ENCODE measurements at regions not wholly inside any gene's neighbourhood (a gene's known extent, or its start where the extent isn't known, plus 50 kb on each side); places are given as distances from the start of the nearest gene placed in this dataset.

GRCh38 chr6:135664527-135664926, 167.0 kb upstream of the AHI1 start:
- no peak for DNase-seq (ENCODE audit: low read depth)
- TF ChIP-seq, protein P1, sequence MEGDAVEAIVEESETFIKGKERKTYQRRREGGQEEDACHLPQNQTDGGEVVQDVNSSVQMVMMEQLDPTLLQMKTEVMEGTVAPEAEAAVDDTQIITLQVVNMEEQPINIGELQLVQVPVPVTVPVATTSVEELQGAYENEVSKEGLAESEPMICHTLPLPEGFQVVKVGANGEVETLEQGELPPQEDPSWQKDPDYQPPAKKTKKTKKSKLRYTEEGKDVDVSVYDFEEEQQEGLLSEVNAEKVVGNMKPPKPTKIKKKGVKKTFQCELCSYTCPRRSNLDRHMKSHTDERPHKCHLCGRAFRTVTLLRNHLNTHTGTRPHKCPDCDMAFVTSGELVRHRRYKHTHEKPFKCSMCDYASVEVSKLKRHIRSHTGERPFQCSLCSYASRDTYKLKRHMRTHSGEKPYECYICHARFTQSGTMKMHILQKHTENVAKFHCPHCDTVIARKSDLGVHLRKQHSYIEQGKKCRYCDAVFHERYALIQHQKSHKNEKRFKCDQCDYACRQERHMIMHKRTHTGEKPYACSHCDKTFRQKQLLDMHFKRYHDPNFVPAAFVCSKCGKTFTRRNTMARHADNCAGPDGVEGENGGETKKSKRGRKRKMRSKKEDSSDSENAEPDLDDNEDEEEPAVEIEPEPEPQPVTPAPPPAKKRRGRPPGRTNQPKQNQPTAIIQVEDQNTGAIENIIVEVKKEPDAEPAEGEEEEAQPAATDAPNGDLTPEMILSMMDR (IDR thresholded peaks at IDR 0.05; ENCODE audit: insufficient read depth, low read depth, low read length, missing control alignments) = no peak
- H3K4me3 ChIP-seq (ENCODE audit: low read depth, low read length) = no peak overlapping the region

DNA sequence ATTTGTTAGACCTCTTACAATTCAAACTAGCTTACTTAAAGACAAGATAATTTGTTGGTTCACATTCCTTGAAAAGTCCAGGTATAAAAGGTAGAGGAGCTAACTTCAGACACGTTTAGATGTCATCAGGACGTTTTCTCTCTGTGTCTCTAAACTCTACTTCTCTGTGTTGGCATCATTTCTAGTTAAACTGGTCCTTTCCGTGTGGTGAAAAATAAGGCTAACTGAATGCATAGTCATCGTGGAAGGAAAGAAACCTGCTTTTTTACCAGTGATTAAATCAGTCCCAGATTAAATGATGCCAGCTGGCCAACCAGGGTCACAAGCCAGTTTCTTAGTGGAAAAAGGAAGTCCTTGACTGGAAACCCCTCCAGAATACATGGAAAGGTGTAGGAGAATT, 168.4 kb upstream of the AHI1 start:
- TF ChIP-seq, protein P1 (IDR thresholded peaks at IDR 0.05; ENCODE audit: insufficient read depth, low read depth, low read length, missing control alignments) = no peak
- H3K4me3 ChIP-seq (ENCODE audit: low read depth, low read length) = no peak overlapping the region
- no peak for DNase-seq (ENCODE audit: low read depth)

- TF ChIP-seq, protein P1 (IDR thresholded peaks at IDR 0.05; ENCODE audit: insufficient read depth, low read depth, low read length, missing control alignments) = no peak
- DNase-seq (ENCODE audit: low read depth) = no peak
- H3K4me3 ChIP-seq (ENCODE audit: low read depth, low read length) = no peak overlapping the region
These were observed 170.3 kb upstream of the AHI1 start for GRCh38 chr6:135667691-135668455.

- TF ChIP-seq, protein P1 (IDR thresholded peaks at IDR 0.05; ENCODE audit: insufficient read depth, low read depth, low read length, missing control alignments) = no peak
- H3K4me3 ChIP-seq (ENCODE audit: low read depth, low read length) = no peak overlapping the region
- no peak for DNase-seq (ENCODE audit: low read depth)
These were observed 174.7 kb upstream of the AHI1 start for GRCh38 chr6:135672256-135672655.

DNA sequence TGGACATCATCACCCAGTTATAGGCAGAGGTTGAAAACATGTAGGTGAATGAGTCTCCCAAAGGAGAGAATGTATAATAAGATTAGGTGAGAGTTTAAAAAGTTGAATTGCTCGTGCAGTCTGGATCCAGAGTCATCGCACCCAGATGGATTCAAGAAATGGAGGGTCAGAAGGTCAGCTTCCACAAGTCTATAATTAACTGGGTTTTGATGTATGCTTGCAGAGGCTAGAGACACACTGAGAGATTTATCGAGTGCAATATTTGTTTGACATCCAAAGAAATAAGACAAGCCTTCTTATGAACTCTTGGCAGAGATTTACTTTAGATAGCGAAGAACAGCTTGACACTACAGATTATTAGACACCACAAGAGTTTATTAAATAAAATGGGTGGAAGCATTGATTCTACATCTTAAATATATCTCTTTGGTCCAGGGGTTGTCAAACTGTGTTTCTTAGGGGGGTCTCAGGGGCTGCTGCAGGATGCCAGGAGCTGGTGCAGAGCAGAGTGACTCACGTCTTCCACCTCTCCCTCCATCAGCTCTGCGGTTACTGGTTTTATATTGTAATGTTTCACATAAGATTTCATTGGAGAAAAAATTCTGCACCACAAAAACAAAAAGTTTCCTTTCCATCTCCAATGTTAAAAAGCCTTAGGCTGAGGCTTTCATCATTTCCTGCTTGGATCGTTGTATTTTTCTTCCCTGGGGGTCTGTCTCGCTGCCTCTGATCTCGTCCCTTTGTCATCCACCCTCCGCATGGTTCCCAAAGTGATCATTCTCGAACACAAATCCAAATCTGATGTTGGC, 176.2 kb upstream of the AHI1 start:
- TF ChIP-seq, protein P1 (IDR thresholded peaks at IDR 0.05; ENCODE audit: insufficient read depth, low read depth, low read length, missing control alignments) = no peak
- no peak overlapping the region for H3K4me3 ChIP-seq (ENCODE audit: low read depth, low read length)
- no peak for DNase-seq (ENCODE audit: low read depth)

GRCh38 chr6:135675026-135675425, 176.5 kb upstream of the PDE7B start:
- H3K4me3 ChIP-seq (ENCODE audit: low read depth, low read length) = no peak overlapping the region
- TF ChIP-seq, protein P1 (IDR thresholded peaks at IDR 0.05; ENCODE audit: insufficient read depth, low read depth, low read length, missing control alignments) = no peak
- DNase-seq (ENCODE audit: low read depth) = no peak
